ENCODE measurements at regions not wholly inside any gene's neighbourhood (a gene's known extent, or its start where the extent isn't known, plus 50 kb on each side); places are given as distances from the start of the nearest gene placed in this dataset.

DNA sequence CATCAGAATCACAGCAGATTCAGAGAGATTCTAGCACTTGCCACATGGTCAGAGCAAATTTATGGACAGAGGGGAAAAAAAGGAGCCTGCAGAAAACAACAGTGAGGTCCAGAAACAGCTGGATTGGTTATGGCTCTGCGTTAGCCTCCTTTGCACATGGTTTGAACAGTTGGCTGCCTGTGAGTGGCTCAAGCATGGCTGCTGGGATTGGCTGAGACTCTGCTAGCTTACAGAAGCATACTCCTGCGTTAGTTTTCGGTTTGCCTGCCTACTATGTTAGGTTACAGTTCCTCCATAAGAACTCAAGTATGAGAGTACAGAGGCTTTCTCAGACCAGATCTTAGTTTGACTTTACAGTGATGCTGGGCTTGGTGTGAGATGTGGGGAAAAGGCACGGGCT, 80.7 kb upstream of the WDR11 start:
- DNase-seq (ENCODE audit: extremely low read depth, low read depth): no peak
- TF ChIP-seq, protein P1, sequence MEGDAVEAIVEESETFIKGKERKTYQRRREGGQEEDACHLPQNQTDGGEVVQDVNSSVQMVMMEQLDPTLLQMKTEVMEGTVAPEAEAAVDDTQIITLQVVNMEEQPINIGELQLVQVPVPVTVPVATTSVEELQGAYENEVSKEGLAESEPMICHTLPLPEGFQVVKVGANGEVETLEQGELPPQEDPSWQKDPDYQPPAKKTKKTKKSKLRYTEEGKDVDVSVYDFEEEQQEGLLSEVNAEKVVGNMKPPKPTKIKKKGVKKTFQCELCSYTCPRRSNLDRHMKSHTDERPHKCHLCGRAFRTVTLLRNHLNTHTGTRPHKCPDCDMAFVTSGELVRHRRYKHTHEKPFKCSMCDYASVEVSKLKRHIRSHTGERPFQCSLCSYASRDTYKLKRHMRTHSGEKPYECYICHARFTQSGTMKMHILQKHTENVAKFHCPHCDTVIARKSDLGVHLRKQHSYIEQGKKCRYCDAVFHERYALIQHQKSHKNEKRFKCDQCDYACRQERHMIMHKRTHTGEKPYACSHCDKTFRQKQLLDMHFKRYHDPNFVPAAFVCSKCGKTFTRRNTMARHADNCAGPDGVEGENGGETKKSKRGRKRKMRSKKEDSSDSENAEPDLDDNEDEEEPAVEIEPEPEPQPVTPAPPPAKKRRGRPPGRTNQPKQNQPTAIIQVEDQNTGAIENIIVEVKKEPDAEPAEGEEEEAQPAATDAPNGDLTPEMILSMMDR (IDR thresholded peaks at IDR 0.05; ENCODE audit: low read depth, low read length): no peak

DNA sequence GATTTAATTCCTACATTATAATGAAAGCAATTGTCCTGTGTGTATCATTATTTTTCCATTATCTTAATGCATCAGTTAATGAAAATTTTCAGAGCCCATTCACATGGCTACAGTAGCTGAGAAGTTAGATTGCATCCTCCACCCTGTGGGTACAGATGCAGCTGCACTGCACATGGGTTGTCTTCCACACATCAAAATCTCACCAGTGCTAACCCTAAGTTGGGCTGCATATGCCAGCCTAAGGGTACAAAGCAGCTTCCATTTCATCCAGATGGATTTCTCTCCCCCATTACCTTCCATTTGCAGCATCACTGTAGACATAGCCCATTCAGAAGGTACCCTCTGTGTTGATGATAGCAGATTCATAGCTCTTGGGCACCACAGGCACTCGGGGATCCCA, 74.7 kb upstream of the WDR11 start:
- TF ChIP-seq, protein P1 (IDR thresholded peaks at IDR 0.05; ENCODE audit: low read depth, low read length): no peak
- no peak for DNase-seq (ENCODE audit: extremely low read depth, low read depth)

DNA sequence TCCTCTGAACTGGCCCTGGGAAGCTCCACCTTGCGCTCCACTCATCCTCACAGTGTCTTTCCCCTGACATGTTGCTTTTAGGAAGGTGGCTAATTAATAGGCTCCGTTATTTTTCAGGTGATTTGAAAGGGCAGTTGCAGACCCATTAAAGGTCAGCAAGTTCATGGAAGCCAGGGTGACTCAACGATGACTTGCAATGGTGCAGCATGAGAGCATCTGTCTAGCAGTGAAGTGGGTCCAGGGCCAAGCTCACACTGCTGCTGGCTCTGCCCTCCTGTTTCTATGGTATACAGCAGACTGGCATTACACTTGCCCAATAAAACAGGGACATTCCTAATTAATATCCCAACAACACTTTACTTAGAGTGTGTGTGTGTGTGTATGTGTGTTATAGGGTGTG, 68.8 kb upstream of the WDR11 start:
- TF ChIP-seq, protein P1 (IDR thresholded peaks at IDR 0.05; ENCODE audit: low read depth, low read length): no peak
- no peak for DNase-seq (ENCODE audit: extremely low read depth, low read depth)

DNA sequence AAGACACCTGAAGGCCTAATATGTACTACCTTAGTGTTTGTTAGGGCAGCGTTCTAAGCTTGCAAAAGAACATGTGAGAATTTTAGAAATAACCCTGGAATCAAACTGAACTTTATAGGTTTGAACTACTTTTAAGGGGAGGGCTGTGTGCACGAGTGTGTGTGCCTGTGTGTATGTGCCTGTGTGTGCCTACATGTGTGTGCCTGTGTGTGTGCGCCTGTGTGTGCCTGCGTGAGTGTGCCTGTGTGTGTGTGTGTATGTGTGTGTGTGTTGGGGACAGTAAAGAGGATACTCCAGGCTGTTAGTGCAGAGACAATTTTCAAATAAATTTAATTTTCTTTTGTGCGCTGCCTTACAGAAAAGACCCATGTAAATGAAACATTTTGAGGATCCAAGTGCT, 68.1 kb upstream of the WDR11 start:
- no peak for DNase-seq (ENCODE audit: extremely low read depth, low read depth)
- TF ChIP-seq, protein P1 (IDR thresholded peaks at IDR 0.05; ENCODE audit: low read depth, low read length): no peak

DNA sequence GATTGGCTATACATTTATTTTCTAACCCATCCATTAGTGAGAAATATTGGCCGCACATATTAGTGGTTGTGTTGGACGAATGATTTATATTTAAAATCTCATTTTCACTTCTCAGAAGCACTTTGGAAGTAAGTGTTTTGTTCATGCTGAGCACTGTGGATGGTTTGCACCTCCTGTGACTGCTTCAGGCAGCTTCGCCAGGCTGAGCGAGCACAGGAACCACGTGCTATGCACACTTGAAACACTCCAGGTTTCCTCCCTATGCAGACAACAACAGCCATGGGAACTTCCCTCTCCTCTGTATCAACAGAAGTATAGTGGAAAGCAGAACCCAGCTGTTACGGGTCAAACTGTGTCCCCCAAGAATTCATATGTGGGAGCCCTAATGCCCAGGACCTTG, 67.3 kb upstream of the WDR11 start:
- no peak for DNase-seq (ENCODE audit: extremely low read depth, low read depth)
- TF ChIP-seq, protein P1 (IDR thresholded peaks at IDR 0.05; ENCODE audit: low read depth, low read length): no peak

DNA sequence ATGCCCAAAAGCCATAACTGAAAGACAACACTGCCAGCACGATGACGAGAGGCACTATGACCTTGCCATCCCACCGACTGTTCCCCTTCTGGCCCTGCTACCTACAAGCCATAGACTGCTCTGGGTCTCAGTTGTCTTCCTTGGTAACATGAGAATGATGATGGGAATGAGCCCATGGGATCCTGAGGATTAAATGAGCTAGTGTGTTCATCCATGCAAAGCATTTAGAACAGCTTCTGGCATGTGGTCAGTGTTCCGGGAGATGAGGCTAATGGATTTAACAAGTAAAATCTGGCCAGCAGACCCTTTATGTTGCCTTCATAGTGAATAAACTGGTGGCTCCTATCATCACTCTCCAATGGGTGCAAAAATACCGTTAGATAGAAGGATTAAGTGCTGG, 62.4 kb upstream of the WDR11 start:
- TF ChIP-seq, protein P1 (IDR thresholded peaks at IDR 0.05; ENCODE audit: low read depth, low read length): no peak
- no peak for DNase-seq (ENCODE audit: extremely low read depth, low read depth)

DNA sequence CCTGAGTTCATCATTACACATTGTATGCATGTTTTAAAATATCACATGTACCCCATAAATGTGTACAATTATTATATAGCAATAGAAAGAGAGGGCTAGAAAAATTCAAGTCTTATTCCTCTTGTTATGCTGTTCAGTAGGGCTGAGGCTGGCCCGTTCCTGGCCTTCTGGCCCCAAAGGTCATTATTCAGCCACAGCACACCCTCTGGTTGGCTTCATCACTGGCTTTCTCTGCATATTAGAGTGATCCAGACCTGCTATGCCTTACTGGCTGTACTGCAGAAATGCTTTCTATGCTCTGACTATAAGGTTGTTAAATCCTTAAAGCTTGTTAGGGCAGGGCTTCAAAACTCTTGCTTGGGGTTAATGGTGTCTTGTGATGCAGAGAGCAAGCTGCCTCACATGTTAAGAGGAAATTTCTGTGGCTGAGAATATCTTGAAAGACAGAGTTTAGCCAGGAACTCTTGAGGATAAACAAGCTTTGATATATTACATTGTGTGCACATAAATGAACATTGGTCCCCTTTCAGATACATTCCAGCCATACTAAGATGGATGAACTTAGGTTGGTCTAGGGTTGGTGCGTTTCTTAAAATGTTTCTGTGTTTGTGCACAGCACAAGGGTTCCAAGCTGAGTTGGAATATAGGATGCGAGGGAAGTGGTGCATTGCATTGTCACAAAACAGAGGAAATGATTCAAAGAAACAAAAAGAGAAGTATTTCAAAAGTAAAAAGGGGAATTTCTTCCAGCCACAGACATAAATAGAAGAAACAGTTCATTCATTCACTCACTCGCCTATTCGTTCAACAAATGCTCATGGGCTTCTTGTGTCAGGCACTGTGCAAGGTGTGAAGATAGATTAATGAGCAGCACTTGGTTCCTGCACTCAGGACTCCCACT, 61.6 kb upstream of the WDR11 start:
- TF ChIP-seq, protein P1 (IDR thresholded peaks at IDR 0.05; ENCODE audit: low read depth, low read length): no peak
- no peak for DNase-seq (ENCODE audit: extremely low read depth, low read depth)

Measured in AG09319 (cell line).